ENCODE measurements at regions not wholly inside any gene's neighbourhood (a gene's known extent, or its start where the extent isn't known, plus 50 kb on each side); places are given as distances from the start of the nearest gene placed in this dataset.
"Not testable (repeated sequence)": the region's sequence is repeated elsewhere in the genome, so short reads cannot be mapped to it uniquely, and the experiment has no call there.

GRCh38 chrY:26638063-26638462 lies 1016.1 kb downstream of the CDY1 start:
- no peak overlapping the region for H3K27ac Mint-ChIP-seq
- H3K4me3 Mint-ChIP-seq, result no peak overlapping the region
- DNase-seq (ENCODE audit: low spot score in 2 of 2) (no peak), ATAC-seq (no peak)
- peaks cover 56% of the 10 kb centered on the region for H3K9me3 Mint-ChIP-seq
- peaks cover 6% of the 10 kb centered on the region for H3K36me3 Mint-ChIP-seq
- H3K4me1 Mint-ChIP-seq, result no peaks in the 10 kb centered on the region

GRCh38 chrY:26645856-26646255 lies 1023.9 kb downstream of the CDY1 start:
- peaks cover 37% of the 10 kb centered on the region for H3K9me3 Mint-ChIP-seq
- not testable (repeated sequence) for H3K36me3 Mint-ChIP-seq; DNase-seq (ENCODE audit: low spot score in 2 of 2); H3K4me3 Mint-ChIP-seq; H3K4me1 Mint-ChIP-seq; ATAC-seq; H3K27ac Mint-ChIP-seq

GRCh38 chrY:26648240-26648639 lies 1026.3 kb downstream of the CDY1 start:
- not testable (repeated sequence) for H3K36me3 Mint-ChIP-seq; H3K4me1 Mint-ChIP-seq; H3K4me3 Mint-ChIP-seq; DNase-seq (ENCODE audit: low spot score in 2 of 2); ATAC-seq; H3K27ac Mint-ChIP-seq
- peaks cover 36% of the 10 kb centered on the region for H3K9me3 Mint-ChIP-seq

- DNase-seq (ENCODE audit: low spot score in 2 of 2); ATAC-seq; H3K4me1 Mint-ChIP-seq; H3K27ac Mint-ChIP-seq; H3K4me3 Mint-ChIP-seq; H3K36me3 Mint-ChIP-seq: not testable (repeated sequence)
- H3K9me3 Mint-ChIP-seq, result peaks cover 51% of the 10 kb centered on the region
Measured at GRCh38 chrY:26664245-26664644, 1042.3 kb downstream of the CDY1 start.

GRCh38 chrY:26666691-26667090 lies 1044.8 kb downstream of the CDY1 start:
- ATAC-seq; DNase-seq (ENCODE audit: low spot score in 2 of 2); H3K4me3 Mint-ChIP-seq; H3K36me3 Mint-ChIP-seq; H3K4me1 Mint-ChIP-seq; H3K27ac Mint-ChIP-seq: not testable (repeated sequence)
- peaks cover 56% of the 10 kb centered on the region for H3K9me3 Mint-ChIP-seq

- not testable (repeated sequence) for ATAC-seq, H3K4me1 Mint-ChIP-seq, H3K27ac Mint-ChIP-seq, H3K4me3 Mint-ChIP-seq, H3K36me3 Mint-ChIP-seq
- peaks cover 37% of the 10 kb centered on the region for H3K9me3 Mint-ChIP-seq
- DNase-seq (ENCODE audit: low spot score in 2 of 2), result peak in 1 of 2 donors; percentile 71
Measured at GRCh38 chrY:26669243-26669642, 1047.3 kb downstream of the CDY1 start.

- H3K4me3 Mint-ChIP-seq, H3K36me3 Mint-ChIP-seq, H3K27ac Mint-ChIP-seq, H3K4me1 Mint-ChIP-seq: not testable (repeated sequence)
- peak; percentile 51 for ATAC-seq
- DNase-seq (ENCODE audit: low spot score in 2 of 2), result peak; percentile 24 to 80
- H3K9me3 Mint-ChIP-seq, result peaks cover 25% of the 10 kb centered on the region
Measured at GRCh38 chrY:26670360-26670871, 1048.5 kb downstream of the CDY1 start.

- not testable (repeated sequence) for H3K27ac Mint-ChIP-seq, H3K4me1 Mint-ChIP-seq, H3K4me3 Mint-ChIP-seq, H3K36me3 Mint-ChIP-seq
- ATAC-seq (peak; percentile 75), DNase-seq (ENCODE audit: low spot score in 2 of 2) (peak; percentile 24 to 88)
- H3K9me3 Mint-ChIP-seq, result peaks cover 24% of the 10 kb centered on the region
Measured at GRCh38 chrY:26670881-26671879, 1049.3 kb downstream of the CDY1 start.

Measured in stimulated activated effector memory CD8-positive, alpha-beta T cell treated with anti-CD3 and anti-CD28 coated beads, Interleukin-12 subunit alpha, Interleukin-12 subunit beta, amount 100 ng/mL, for 72 hours (primary cell).